ENCODE measurements at regions not wholly inside any gene's neighbourhood (a gene's known extent, or its start where the extent isn't known, plus 50 kb on each side); places are given as distances from the start of the nearest gene placed in this dataset.

- TF ChIP-seq CTCF (IDR thresholded peaks at IDR 0.05), result no peak
- no peak for TF ChIP-seq POLR2A (IDR thresholded peaks at IDR 0.05)
- no peak for TF ChIP-seq POLR2AphosphoS5 (IDR thresholded peaks at IDR 0.05)
These were observed 859.9 kb upstream of the ATXN7L3B start for GRCh38 chr12:73677520-73678291.
